ENCODE measurements at regions not wholly inside any gene's neighbourhood (a gene's known extent, or its start where the extent isn't known, plus 50 kb on each side); places are given as distances from the start of the nearest gene placed in this dataset.

GRCh38 chr6:2554651-2555260 is 196.0 kb downstream of the MYLK4 start:
- no peaks in the 10 kb centered on the region for H3K36me3 ChIP-seq (ENCODE audit: control insufficient read depth in 2 of 2, insufficient read depth in 2 of 2, low read length in 2 of 2)
- no peaks in the 10 kb centered on the region for H3K4me1 ChIP-seq (ENCODE audit: control insufficient read depth, insufficient read depth, low read length)
- H3K9ac ChIP-seq (ENCODE audit: low read length in 2 of 2), result no peak overlapping the region
- no peaks in the 10 kb centered on the region for H3K9me3 ChIP-seq (ENCODE audit: control insufficient read depth in 2 of 2, low read length in 2 of 2)
- no peak overlapping the region for H3K4me3 ChIP-seq (ENCODE audit: low read length in 2 of 2)
- H3K27ac ChIP-seq (ENCODE audit: low read length), result no peak overlapping the region
- no peaks in the 10 kb centered on the region for H3K27me3 ChIP-seq (ENCODE audit: control insufficient read depth in 1 of 2, insufficient read depth in 2 of 2, low read length in 2 of 2)

GRCh38 chr6:2552526-2553154 is 198.1 kb downstream of the MYLK4 start:
- Histone ChIP-seq H3K36me3 (ENCODE audit: control insufficient read depth in 2 of 2, insufficient read depth in 2 of 2, low read length in 2 of 2) (no peaks in the 10 kb centered on the region), H3K9ac (ENCODE audit: low read length in 2 of 2) (no peak overlapping the region), H3K27me3 (ENCODE audit: control insufficient read depth in 1 of 2, insufficient read depth in 2 of 2, low read length in 2 of 2) (no peaks in the 10 kb centered on the region), H3K9me3 (ENCODE audit: control insufficient read depth in 2 of 2, low read length in 2 of 2) (no peaks in the 10 kb centered on the region), H3K27ac (ENCODE audit: low read length) (no peak overlapping the region), H3K4me3 (ENCODE audit: low read length in 2 of 2) (no peak overlapping the region), H3K4me1 (ENCODE audit: control insufficient read depth, insufficient read depth, low read length) (no peaks in the 10 kb centered on the region)

- Histone ChIP-seq H3K4me1 (ENCODE audit: control insufficient read depth, insufficient read depth, low read length) (no peaks in the 10 kb centered on the region), H3K4me3 (ENCODE audit: low read length in 2 of 2) (no peak overlapping the region), H3K9me3 (ENCODE audit: control insufficient read depth in 2 of 2, low read length in 2 of 2) (no peaks in the 10 kb centered on the region), H3K27ac (ENCODE audit: low read length) (no peak overlapping the region), H3K27me3 (ENCODE audit: control insufficient read depth in 1 of 2, insufficient read depth in 2 of 2, low read length in 2 of 2) (no peaks in the 10 kb centered on the region), H3K36me3 (ENCODE audit: control insufficient read depth in 2 of 2, insufficient read depth in 2 of 2, low read length in 2 of 2) (no peaks in the 10 kb centered on the region), H3K9ac (ENCODE audit: low read length in 2 of 2) (no peak overlapping the region)
Measured at GRCh38 chr6:2551705-2552104, 199.0 kb downstream of the MYLK4 start.

GRCh38 chr6:2550247-2550646 is 200.5 kb downstream of the MYLK4 start:
- H3K9ac ChIP-seq (ENCODE audit: low read length in 2 of 2), result no peak overlapping the region
- H3K9me3 ChIP-seq (ENCODE audit: control insufficient read depth in 2 of 2, low read length in 2 of 2), result no peaks in the 10 kb centered on the region
- no peak overlapping the region for H3K27ac ChIP-seq (ENCODE audit: low read length)
- H3K36me3 ChIP-seq (ENCODE audit: control insufficient read depth in 2 of 2, insufficient read depth in 2 of 2, low read length in 2 of 2), result no peaks in the 10 kb centered on the region
- H3K27me3 ChIP-seq (ENCODE audit: control insufficient read depth in 1 of 2, insufficient read depth in 2 of 2, low read length in 2 of 2), result no peaks in the 10 kb centered on the region
- no peak overlapping the region for H3K4me3 ChIP-seq (ENCODE audit: low read length in 2 of 2)
- H3K4me1 ChIP-seq (ENCODE audit: control insufficient read depth, insufficient read depth, low read length), result no peaks in the 10 kb centered on the region

- Histone ChIP-seq H3K9me3 (ENCODE audit: control insufficient read depth in 2 of 2, low read length in 2 of 2) (no peaks in the 10 kb centered on the region), H3K36me3 (ENCODE audit: control insufficient read depth in 2 of 2, insufficient read depth in 2 of 2, low read length in 2 of 2) (no peaks in the 10 kb centered on the region), H3K4me3 (ENCODE audit: low read length in 2 of 2) (no peak overlapping the region), H3K27me3 (ENCODE audit: control insufficient read depth in 1 of 2, insufficient read depth in 2 of 2, low read length in 2 of 2) (no peaks in the 10 kb centered on the region), H3K9ac (ENCODE audit: low read length in 2 of 2) (no peak overlapping the region), H3K27ac (ENCODE audit: low read length) (no peak overlapping the region), H3K4me1 (ENCODE audit: control insufficient read depth, insufficient read depth, low read length) (no peaks in the 10 kb centered on the region)
Measured at GRCh38 chr6:2549834-2550233, 200.9 kb downstream of the MYLK4 start.

- no peaks in the 10 kb centered on the region for H3K4me1 ChIP-seq (ENCODE audit: control insufficient read depth, insufficient read depth, low read length)
- peaks cover 0 to 4% of the 10 kb centered on the region in 2 donors for H3K27me3 ChIP-seq (ENCODE audit: control insufficient read depth in 1 of 2, insufficient read depth in 2 of 2, low read length in 2 of 2)
- H3K4me3 ChIP-seq (ENCODE audit: low read length in 2 of 2), result no peak overlapping the region
- no peak overlapping the region for H3K9ac ChIP-seq (ENCODE audit: low read length in 2 of 2)
- no peaks in the 10 kb centered on the region for H3K9me3 ChIP-seq (ENCODE audit: control insufficient read depth in 2 of 2, low read length in 2 of 2)
- no peak overlapping the region for H3K27ac ChIP-seq (ENCODE audit: low read length)
- no peaks in the 10 kb centered on the region for H3K36me3 ChIP-seq (ENCODE audit: control insufficient read depth in 2 of 2, insufficient read depth in 2 of 2, low read length in 2 of 2)
Measured at GRCh38 chr6:2547355-2547754, 203.4 kb downstream of the MYLK4 start.

GRCh38 chr6:2546901-2547300 is 203.8 kb downstream of the MYLK4 start:
- Histone ChIP-seq H3K4me1 (ENCODE audit: control insufficient read depth, insufficient read depth, low read length) (no peaks in the 10 kb centered on the region), H3K27ac (ENCODE audit: low read length) (no peak overlapping the region), H3K27me3 (ENCODE audit: control insufficient read depth in 1 of 2, insufficient read depth in 2 of 2, low read length in 2 of 2) (peaks cover 0 to 4% of the 10 kb centered on the region in 2 donors), H3K9ac (ENCODE audit: low read length in 2 of 2) (no peak overlapping the region), H3K9me3 (ENCODE audit: control insufficient read depth in 2 of 2, low read length in 2 of 2) (no peaks in the 10 kb centered on the region), H3K36me3 (ENCODE audit: control insufficient read depth in 2 of 2, insufficient read depth in 2 of 2, low read length in 2 of 2) (no peaks in the 10 kb centered on the region), H3K4me3 (ENCODE audit: low read length in 2 of 2) (no peak overlapping the region)

- peaks cover 0 to 4% of the 10 kb centered on the region in 2 donors for H3K27me3 ChIP-seq (ENCODE audit: control insufficient read depth in 1 of 2, insufficient read depth in 2 of 2, low read length in 2 of 2)
- H3K4me3 ChIP-seq (ENCODE audit: low read length in 2 of 2), result no peak overlapping the region
- no peaks in the 10 kb centered on the region for H3K36me3 ChIP-seq (ENCODE audit: control insufficient read depth in 2 of 2, insufficient read depth in 2 of 2, low read length in 2 of 2)
- no peak overlapping the region for H3K27ac ChIP-seq (ENCODE audit: low read length)
- H3K9ac ChIP-seq (ENCODE audit: low read length in 2 of 2), result no peak overlapping the region
- no peaks in the 10 kb centered on the region for H3K9me3 ChIP-seq (ENCODE audit: control insufficient read depth in 2 of 2, low read length in 2 of 2)
- no peaks in the 10 kb centered on the region for H3K4me1 ChIP-seq (ENCODE audit: control insufficient read depth, insufficient read depth, low read length)
Measured at GRCh38 chr6:2545383-2546038, 205.2 kb downstream of the MYLK4 start.

- Histone ChIP-seq H3K9me3 (ENCODE audit: control insufficient read depth in 2 of 2, low read length in 2 of 2) (no peaks in the 10 kb centered on the region), H3K9ac (ENCODE audit: low read length in 2 of 2) (no peak overlapping the region), H3K4me3 (ENCODE audit: low read length in 2 of 2) (no peak overlapping the region), H3K27ac (ENCODE audit: low read length) (no peak overlapping the region), H3K36me3 (ENCODE audit: control insufficient read depth in 2 of 2, insufficient read depth in 2 of 2, low read length in 2 of 2) (no peaks in the 10 kb centered on the region), H3K4me1 (ENCODE audit: control insufficient read depth, insufficient read depth, low read length) (no peaks in the 10 kb centered on the region), H3K27me3 (ENCODE audit: control insufficient read depth in 1 of 2, insufficient read depth in 2 of 2, low read length in 2 of 2) (peaks cover 0 to 4% of the 10 kb centered on the region in 2 donors)
Measured at GRCh38 chr6:2543321-2543720, 207.4 kb downstream of the MYLK4 start.

GRCh38 chr6:2542858-2543218 is 207.9 kb downstream of the MYLK4 start:
- Histone ChIP-seq H3K4me3 (ENCODE audit: low read length in 2 of 2) (no peak overlapping the region), H3K9ac (ENCODE audit: low read length in 2 of 2) (no peak overlapping the region), H3K4me1 (ENCODE audit: control insufficient read depth, insufficient read depth, low read length) (no peaks in the 10 kb centered on the region), H3K36me3 (ENCODE audit: control insufficient read depth in 2 of 2, insufficient read depth in 2 of 2, low read length in 2 of 2) (no peaks in the 10 kb centered on the region), H3K27me3 (ENCODE audit: control insufficient read depth in 1 of 2, insufficient read depth in 2 of 2, low read length in 2 of 2) (peaks cover 0 to 4% of the 10 kb centered on the region in 2 donors), H3K9me3 (ENCODE audit: control insufficient read depth in 2 of 2, low read length in 2 of 2) (no peaks in the 10 kb centered on the region), H3K27ac (ENCODE audit: low read length) (no peak overlapping the region)

Measured in stomach smooth muscle (tissue), 2 donors.